GM18505 (cell line): ENCODE measurements at regions not wholly inside any gene's neighbourhood (a gene's known extent, or its start where the extent isn't known, plus 50 kb on each side); places are given as distances from the start of the nearest gene placed in this dataset.
"Not testable (repeated sequence)": the region's sequence is repeated elsewhere in the genome, so short reads cannot be mapped to it uniquely, and the experiment has no call there.

Source experiments
- ATAC-seq: cut with Tn5 transposase; IDR thresholded peaks from one replicate; pipeline ENCODE4 v1.9.1; 2021; ENCODE audit not compliant: unreplicated experiment
- POLR2A ChIP-seq: IDR thresholded peaks from 4 replicates; pipeline ENCODE4 v1.6.1; 2011; ENCODE audit warnings: borderline replicate concordance; ENCODE audit not compliant: insufficient read depth, insufficient read length; ENCODE audit errors: extremely low read depth

GRCh38 chr2:105660489-105660888 lies 84.2 kb upstream of the NCK2 start:
- no peak for ATAC-seq
- TF ChIP-seq POLR2A = no peak

GRCh38 chr2:105655723-105656606 lies 88.7 kb upstream of the NCK2 start:
- not testable (repeated sequence) for ATAC-seq

GRCh38 chr2:105655244-105655643 lies 89.5 kb upstream of the NCK2 start:
- ATAC-seq = no peak
- no peak for TF ChIP-seq POLR2A

DNA sequence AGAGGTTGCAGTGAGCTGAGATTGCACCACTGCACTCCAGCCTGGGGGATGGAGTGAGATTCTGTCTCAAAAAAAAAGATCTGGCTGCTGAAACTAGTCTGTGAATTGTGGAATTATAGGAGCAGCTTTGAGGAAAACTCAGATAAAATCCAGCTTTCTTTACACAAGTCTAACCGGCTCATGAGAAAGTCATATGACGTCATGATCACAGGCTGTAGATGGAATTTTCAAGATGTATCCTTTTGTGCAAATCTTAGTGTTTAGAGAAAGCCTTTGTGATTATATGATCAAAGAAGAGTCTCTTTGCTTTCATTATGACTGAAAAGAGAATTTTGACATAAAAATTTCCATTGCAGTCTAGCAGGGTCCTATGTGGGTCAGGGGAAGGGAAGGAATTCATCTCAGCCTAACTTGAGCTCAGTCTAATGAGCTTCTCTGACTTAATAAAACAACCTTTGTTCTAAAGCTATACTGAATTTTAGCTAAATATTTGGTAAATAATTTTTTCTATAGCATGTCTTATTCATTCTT lies 90.2 kb upstream of the NCK2 start:
- no peak for TF ChIP-seq POLR2A
- no peak for ATAC-seq

GRCh38 chr2:105653302-105653701 lies 91.4 kb upstream of the NCK2 start:
- TF ChIP-seq POLR2A = no peak
- no peak for ATAC-seq

- ATAC-seq = no peak
- TF ChIP-seq POLR2A = no peak
Measured at GRCh38 chr2:105652014-105652796, 92.5 kb upstream of the NCK2 start.

DNA sequence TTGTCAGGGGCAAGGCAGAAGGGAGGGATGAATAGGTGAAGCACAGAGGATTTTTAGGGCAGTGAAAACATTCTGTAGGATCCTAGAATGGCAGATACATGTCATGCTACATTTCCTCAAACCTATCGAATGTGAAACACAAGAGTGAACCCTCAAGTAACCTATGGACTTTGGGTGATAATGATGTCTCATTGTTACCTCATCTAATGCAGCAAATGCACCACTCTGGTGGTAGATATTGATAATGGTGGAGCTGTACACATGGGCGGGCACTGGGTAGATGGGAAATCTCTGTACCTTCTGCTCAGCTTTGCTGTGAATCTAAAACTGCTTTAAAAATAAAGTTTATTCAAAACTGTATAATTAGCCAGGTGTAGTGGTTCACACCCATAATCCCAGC lies 95.2 kb upstream of the NCK2 start:
- no peak for ATAC-seq
- no peak for TF ChIP-seq POLR2A

- ATAC-seq = no peak
- no peak for TF ChIP-seq POLR2A
Measured at GRCh38 chr2:105647731-105648130, 97.0 kb upstream of the NCK2 start.

GRCh38 chr2:105646774-105647076 lies 98.0 kb upstream of the NCK2 start:
- TF ChIP-seq POLR2A = no peak
- ATAC-seq = no peak

DNA sequence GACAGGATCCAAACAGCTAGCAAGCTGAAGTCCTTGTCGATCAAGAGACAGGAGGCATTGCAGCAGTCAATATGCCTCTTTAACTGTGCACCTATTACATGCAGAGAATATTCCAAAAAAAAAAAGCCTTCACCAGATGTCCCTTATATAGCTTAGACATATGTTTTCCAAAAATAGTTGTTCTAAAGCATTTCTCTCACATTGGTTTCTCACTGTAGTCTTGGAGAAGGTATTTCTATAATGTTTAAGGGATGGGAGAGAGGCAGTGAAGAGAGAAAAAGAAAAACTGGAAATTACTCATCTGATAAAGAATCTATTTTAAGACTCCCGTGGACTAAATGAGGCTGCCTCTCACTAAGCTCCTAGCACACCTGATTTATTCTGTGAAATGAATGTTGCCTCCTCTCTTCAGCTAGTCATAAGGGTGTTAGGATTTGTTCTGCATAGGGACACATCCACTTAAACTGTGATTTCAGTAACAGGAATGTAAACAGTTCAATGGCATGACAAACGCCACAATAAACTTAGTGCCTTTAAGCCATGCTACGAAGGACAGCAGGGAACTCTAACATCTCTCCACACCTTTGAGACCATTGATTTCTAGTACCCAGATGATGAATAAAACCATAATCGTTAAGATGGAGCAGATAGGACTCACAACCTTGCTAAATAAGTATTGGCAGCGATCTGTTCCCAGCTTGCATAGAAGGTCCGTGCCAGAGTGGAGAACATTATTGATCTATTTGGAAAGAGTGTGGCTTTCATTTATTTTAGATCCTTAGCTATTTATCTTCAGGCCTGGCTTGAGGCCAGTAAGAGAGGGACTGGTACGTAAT lies 98.6 kb upstream of the NCK2 start:
- ATAC-seq = no peak
- no peak for TF ChIP-seq POLR2A

DNA sequence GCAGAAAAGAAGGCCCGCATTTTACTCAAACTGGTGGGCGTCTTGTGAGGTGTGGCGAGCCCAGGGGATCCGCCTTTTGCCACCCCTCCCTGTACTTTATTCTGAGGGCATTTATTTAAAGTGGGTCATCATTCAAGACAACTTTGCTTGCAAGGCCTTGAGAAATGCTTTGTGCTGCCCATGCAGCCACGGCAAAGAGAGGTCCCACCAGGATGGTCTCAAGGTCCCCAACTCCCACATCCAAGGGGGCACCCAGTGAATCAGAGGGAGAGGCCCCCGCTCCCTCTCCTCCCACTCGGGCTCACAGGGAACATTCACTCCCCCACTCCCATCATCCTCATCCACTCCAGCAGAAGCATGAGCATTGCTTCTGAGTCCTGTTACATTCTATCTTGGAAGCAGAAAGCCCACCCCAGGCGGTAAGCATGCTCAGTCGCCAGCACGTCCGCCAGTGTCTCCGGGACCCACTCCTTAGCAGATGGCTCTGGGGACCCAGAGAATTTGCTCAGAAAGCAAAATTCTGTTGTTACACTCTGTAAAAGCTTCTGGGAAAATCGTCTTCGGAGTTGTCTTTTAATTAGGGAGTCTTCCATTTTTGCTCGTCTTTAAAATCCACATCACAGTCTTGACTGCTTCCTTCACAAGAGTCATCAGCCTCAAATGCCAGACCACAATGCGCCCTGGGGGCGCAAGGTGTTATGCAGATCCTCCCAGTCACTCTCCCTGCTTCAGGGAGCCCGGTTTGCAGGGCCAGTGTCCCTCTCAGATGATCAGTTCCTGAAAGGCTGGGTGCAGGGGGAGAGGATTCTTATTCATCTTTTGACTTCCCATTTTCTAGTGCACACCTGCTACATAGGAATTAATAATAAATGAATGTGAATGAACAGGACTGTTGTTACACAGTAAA lies 99.4 kb upstream of the NCK2 start:
- TF ChIP-seq POLR2A = no peak
- no peak for ATAC-seq
